H9 (cell line): ENCODE measurements at regions not wholly inside any gene's neighbourhood (a gene's known extent, or its start where the extent isn't known, plus 50 kb on each side); places are given as distances from the start of the nearest gene placed in this dataset.
"Not testable (repeated sequence)": the region's sequence is repeated elsewhere in the genome, so short reads cannot be mapped to it uniquely, and the experiment has no call there.

Source experiments
- DNase-seq: peaks from one replicate; pipeline ENCODE4 v3.0.0-alpha.2; 2017
- H2AFZ ChIP-seq: one replicate; pipeline ENCODE4 v1.6.1; 2013; ENCODE audit warnings: mild to moderate bottlenecking, low read length, control low read depth, moderate library complexity
- H2AK5ac ChIP-seq: 2 replicates; pipeline ENCODE4 v1.6.1; 2013; ENCODE audit warnings: low read length, control low read depth, mixed read lengths; ENCODE audit not compliant: insufficient read length
- H2BK120ac ChIP-seq: one replicate; pipeline ENCODE4 v1.6.1; 2013; ENCODE audit warnings: low read depth, mild to moderate bottlenecking, low read length, control low read depth, inconsistent platforms; ENCODE audit not compliant: poor library complexity, severe bottlenecking
- H2BK12ac ChIP-seq: 2 replicates; pipeline ENCODE4 v1.6.1; 2013; ENCODE audit warnings: low read length, control low read depth, mixed read lengths, low read depth; ENCODE audit not compliant: insufficient read length
- H2BK15ac ChIP-seq: 2 replicates; pipeline ENCODE4 v1.6.1; 2013; ENCODE audit warnings: low read depth, low read length, control low read depth
- H2BK20ac ChIP-seq: one replicate; pipeline ENCODE4 v1.6.1; 2013; ENCODE audit warnings: low read depth, mild to moderate bottlenecking, low read length, control low read depth, inconsistent platforms; ENCODE audit not compliant: poor library complexity, severe bottlenecking
- H2BK5ac ChIP-seq: 2 replicates; pipeline ENCODE4 v1.6.1; 2013; ENCODE audit warnings: low read length, control low read depth, mixed read lengths; ENCODE audit not compliant: insufficient read length
- H3K14ac ChIP-seq: 2 replicates; pipeline ENCODE4 v1.6.1; 2013; ENCODE audit warnings: low read length, control low read depth; ENCODE audit not compliant: insufficient read depth
- H3K18ac ChIP-seq: 2 replicates; pipeline ENCODE4 v1.6.1; 2013; ENCODE audit warnings: low read depth, mild to moderate bottlenecking, mixed read lengths, low read length, control low read depth; ENCODE audit not compliant: insufficient read length
- H3K23ac ChIP-seq: 2 replicates; pipeline ENCODE4 v1.6.1; 2013; ENCODE audit warnings: low read length, control low read depth, mixed read lengths, low read depth; ENCODE audit not compliant: insufficient read length
- H3K23me2 ChIP-seq: 2 replicates; pipeline ENCODE4 v1.6.1; 2013; ENCODE audit warnings: low read depth, mild to moderate bottlenecking, mixed read lengths, low read length, control low read depth; ENCODE audit not compliant: insufficient read length, poor library complexity, severe bottlenecking
- H3K27ac ChIP-seq: 2 replicates; pipeline ENCODE4 v1.5.1; 2013; ENCODE audit warnings: low read length, control low read depth, mixed read lengths, low read depth; ENCODE audit not compliant: insufficient read length
- H3K27me3 ChIP-seq: 2 replicates; pipeline ENCODE4 v1.6.1; 2013; ENCODE audit warnings: low read length, control low read depth, inconsistent platforms; ENCODE audit not compliant: insufficient read depth
- H3K4ac ChIP-seq: 2 replicates; pipeline ENCODE4 v1.6.1; 2013; ENCODE audit warnings: low read depth, mild to moderate bottlenecking, control low read depth, inconsistent platforms, low read length, moderate library complexity
- H3K4me1 ChIP-seq: 2 replicates; pipeline ENCODE4 v1.6.1; 2013; ENCODE audit warnings: low read length, control low read depth, inconsistent platforms; ENCODE audit not compliant: insufficient read depth
- H3K4me2 ChIP-seq: 2 replicates; pipeline ENCODE4 v1.6.1; 2013; ENCODE audit warnings: low read length, control low read depth, mixed read lengths; ENCODE audit not compliant: insufficient read length, insufficient read depth
- H3K56ac ChIP-seq: 2 replicates; pipeline ENCODE4 v1.6.1; 2013; ENCODE audit warnings: low read depth, mild to moderate bottlenecking, mixed read lengths, low read length, control low read depth; ENCODE audit not compliant: insufficient read length
- H3K79me1 ChIP-seq: 2 replicates; pipeline ENCODE4 v1.6.1; 2013; ENCODE audit warnings: low read depth, mild to moderate bottlenecking, moderate library complexity, low read length, control low read depth, inconsistent platforms; ENCODE audit not compliant: insufficient read depth, poor library complexity, severe bottlenecking
- H3K79me2 ChIP-seq: 2 replicates; pipeline ENCODE4 v1.6.1; 2013; ENCODE audit warnings: low read length, control low read depth, inconsistent platforms; ENCODE audit not compliant: insufficient read depth
- H3K9ac ChIP-seq: 2 replicates; pipeline ENCODE4 v1.6.1; 2013; ENCODE audit warnings: low read length, control low read depth, mixed read lengths; ENCODE audit not compliant: insufficient read length; ENCODE audit errors: extremely low read depth
- H3K9me3 ChIP-seq: one replicate; pipeline ENCODE4 v1.6.1; 2013; ENCODE audit warnings: low read depth, low read length, inconsistent platforms; ENCODE audit not compliant: control insufficient read depth
- H3T11ph ChIP-seq: one replicate; pipeline ENCODE4 v1.6.1; 2013; ENCODE audit warnings: mild to moderate bottlenecking, low read length, control low read depth, inconsistent platforms
- H4K20me1 ChIP-seq: one replicate; pipeline ENCODE4 v1.6.1; 2013; ENCODE audit not compliant: control insufficient read depth, insufficient read length, insufficient read depth
- H4K5ac ChIP-seq: 2 replicates; pipeline ENCODE4 v1.6.1; 2013; ENCODE audit warnings: low read depth, mild to moderate bottlenecking, mixed read lengths, low read length, control low read depth; ENCODE audit not compliant: insufficient read length
- H4K8ac ChIP-seq: replicated peaks from 2 replicates; pipeline ENCODE4 v1.6.1; 2013; ENCODE audit warnings: low read length, control low read depth, mixed read lengths, low read depth; ENCODE audit not compliant: insufficient read length
- H4K91ac ChIP-seq: 2 replicates; pipeline ENCODE4 v1.6.1; 2013; ENCODE audit warnings: low read depth, mild to moderate bottlenecking, moderate library complexity, mixed read lengths, low read length, control low read depth; ENCODE audit not compliant: insufficient read length
- H3K27ac Mint-ChIP-seq, 3 experiments: 2 replicates in 2 of 3; 3 replicates in 1 of 3; pipeline ENCODE4 v1.8.0; 2020 to 2021; ENCODE audit warnings: mixed read lengths in 3 of 3, mild to moderate bottlenecking in 1 of 3, moderate library complexity in 1 of 3
- H3K27me3 Mint-ChIP-seq: 2 replicates; pipeline ENCODE4 v1.8.0; 2021; ENCODE audit warnings: low read depth, mild to moderate bottlenecking, moderate library complexity, mixed read lengths
- H3K36me3 Mint-ChIP-seq, 3 experiments: 2 replicates in 2 of 3; 3 replicates in 1 of 3; pipeline ENCODE4 v1.8.0; 2020 to 2021; ENCODE audit warnings: low read depth in 3 of 3, mixed read lengths in 3 of 3; ENCODE audit not compliant: insufficient read depth in 1 of 3
- H3K4me1 Mint-ChIP-seq, 2 experiments: 2 replicates each; pipeline ENCODE4 v1.8.0; 2020; ENCODE audit warnings: mixed read lengths in 2 of 2
- H3K4me3 Mint-ChIP-seq, 2 experiments: 2 replicates in 1 of 2; 3 replicates in 1 of 2; pipeline ENCODE4 v1.8.0; 2020 to 2021; ENCODE audit warnings: mild to moderate bottlenecking in 2 of 2, mixed read lengths in 2 of 2, moderate library complexity in 1 of 2
- H3K9me3 Mint-ChIP-seq, 2 experiments: 2 replicates in 1 of 2; 3 replicates in 1 of 2; pipeline ENCODE4 v1.8.0; 2020; ENCODE audit warnings: mild to moderate bottlenecking in 2 of 2, mixed read lengths in 2 of 2, moderate library complexity in 1 of 2
- whole genome bisulfite sequencing: extraction: QIAGEN DNeasy Blood & Tissue Kit; methylation state at CpG from one replicate; pipeline ENCODE4 v1.1.7; 2013; ENCODE audit warnings: missing lambda C conversion rate, low lambda C conversion rate, mixed read lengths; ENCODE audit not compliant: insufficient read length; ENCODE audit errors: extremely low coverage; 5-methylcytosine and 5-hydroxymethylcytosine counted together
- TF ChIP-seq, protein P1 (sequence below): fragments of 200-600 bp; sonication (generic); conservative IDR thresholded peaks from 3 replicates; pipeline ENCODE4 v1.8.0; 2021; ENCODE audit warnings: antibody characterized with exemption, mild to moderate bottlenecking

DNA sequence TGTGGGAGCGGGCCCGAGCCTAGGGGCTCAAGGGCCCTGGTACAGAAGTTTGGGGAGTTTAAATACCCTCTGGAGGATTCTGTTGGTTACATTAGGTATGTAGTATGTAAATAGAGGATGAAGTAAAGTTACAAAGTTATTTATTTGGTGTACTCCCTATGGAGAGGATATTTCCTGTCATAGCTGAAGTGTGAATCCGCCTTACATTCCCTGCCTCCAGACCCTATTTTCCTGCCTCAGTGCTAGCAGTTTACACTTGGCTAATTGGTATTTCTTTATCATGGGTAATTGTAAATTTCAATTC is 60.6 kb upstream of the KLF14 start:
- no peak overlapping the region for H2BK15ac ChIP-seq
- H3K79me2 ChIP-seq: no peaks in the 10 kb centered on the region
- no peaks in the 10 kb centered on the region for H3K4me1 ChIP-seq
- H3K9ac ChIP-seq: no peak overlapping the region
- H3K27me3 ChIP-seq: no peaks in the 10 kb centered on the region
- H3K36me3 Mint-ChIP-seq: no peaks in the 10 kb centered on the region; a peak in 1 of 7 replicates
- no peak overlapping the region for H4K5ac ChIP-seq
- H3K23me2 ChIP-seq: no peaks in the 10 kb centered on the region
- H2BK20ac ChIP-seq: no peak overlapping the region
- no peaks in the 10 kb centered on the region for H3K9me3 ChIP-seq
- H3K23ac ChIP-seq: no peak overlapping the region
- no peak overlapping the region for H2BK120ac ChIP-seq
- DNase-seq: no peak
- no peak overlapping the region for H3T11ph ChIP-seq
- no peak overlapping the region for H3K4ac ChIP-seq
- no peak overlapping the region for H3K27ac ChIP-seq
- no peak overlapping the region for H4K91ac ChIP-seq
- no peak overlapping the region for H4K8ac ChIP-seq
- no peak overlapping the region for H3K56ac ChIP-seq
- H2BK5ac ChIP-seq: no peak overlapping the region
- H3K27me3 Mint-ChIP-seq: peaks cover 2% of the 10 kb centered on the region
- H4K20me1 ChIP-seq: no peaks in the 10 kb centered on the region
- H3K4me3 Mint-ChIP-seq: no peak overlapping the region
- no peak overlapping the region for H2BK12ac ChIP-seq
- H3K14ac ChIP-seq: no peak overlapping the region
- no CpG with 5 or more reads among the region's 3 CpGs for WGBS
- H3K79me1 ChIP-seq: no peaks in the 10 kb centered on the region
- peaks cover 8 to 9% of the 10 kb centered on the region in 2 experiments; a peak in 3 of 4 replicates for H3K4me1 Mint-ChIP-seq
- H3K9me3 Mint-ChIP-seq: no peaks in the 10 kb centered on the region; a peak in 1 of 5 replicates
- no peak overlapping the region for H3K18ac ChIP-seq
- H3K4me2 ChIP-seq: no peak overlapping the region
- no peak overlapping the region for H2AFZ ChIP-seq
- H3K27ac Mint-ChIP-seq: no peak overlapping the region
- TF ChIP-seq, protein P1, sequence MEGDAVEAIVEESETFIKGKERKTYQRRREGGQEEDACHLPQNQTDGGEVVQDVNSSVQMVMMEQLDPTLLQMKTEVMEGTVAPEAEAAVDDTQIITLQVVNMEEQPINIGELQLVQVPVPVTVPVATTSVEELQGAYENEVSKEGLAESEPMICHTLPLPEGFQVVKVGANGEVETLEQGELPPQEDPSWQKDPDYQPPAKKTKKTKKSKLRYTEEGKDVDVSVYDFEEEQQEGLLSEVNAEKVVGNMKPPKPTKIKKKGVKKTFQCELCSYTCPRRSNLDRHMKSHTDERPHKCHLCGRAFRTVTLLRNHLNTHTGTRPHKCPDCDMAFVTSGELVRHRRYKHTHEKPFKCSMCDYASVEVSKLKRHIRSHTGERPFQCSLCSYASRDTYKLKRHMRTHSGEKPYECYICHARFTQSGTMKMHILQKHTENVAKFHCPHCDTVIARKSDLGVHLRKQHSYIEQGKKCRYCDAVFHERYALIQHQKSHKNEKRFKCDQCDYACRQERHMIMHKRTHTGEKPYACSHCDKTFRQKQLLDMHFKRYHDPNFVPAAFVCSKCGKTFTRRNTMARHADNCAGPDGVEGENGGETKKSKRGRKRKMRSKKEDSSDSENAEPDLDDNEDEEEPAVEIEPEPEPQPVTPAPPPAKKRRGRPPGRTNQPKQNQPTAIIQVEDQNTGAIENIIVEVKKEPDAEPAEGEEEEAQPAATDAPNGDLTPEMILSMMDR: no peak
- no peak overlapping the region for H2AK5ac ChIP-seq

DNA sequence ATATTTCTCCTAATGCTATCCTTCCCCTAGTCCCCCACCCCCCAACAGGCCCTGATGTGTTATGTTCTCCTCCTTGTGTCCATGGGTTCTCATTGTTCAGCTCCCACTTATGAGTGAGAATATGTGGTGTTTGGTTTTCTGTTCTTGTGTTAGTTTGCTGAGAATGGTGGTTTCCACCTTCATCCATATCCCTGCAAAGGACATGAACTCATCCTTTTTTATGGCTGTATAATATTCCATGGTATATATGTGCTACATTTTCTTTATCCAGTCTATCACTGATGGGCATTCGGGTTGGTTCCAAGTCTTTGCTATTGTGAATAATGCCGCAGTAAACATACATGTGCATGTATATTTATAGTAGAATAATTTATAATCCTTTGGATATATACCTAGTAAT is 62.4 kb upstream of the KLF14 start:
- not testable (repeated sequence) for H3K27ac Mint-ChIP-seq, H4K8ac ChIP-seq, H2BK15ac ChIP-seq, H2BK20ac ChIP-seq, H3K27ac ChIP-seq, H3K36me3 Mint-ChIP-seq, H3K27me3 ChIP-seq, H3K23ac ChIP-seq, H3K4me1 ChIP-seq, H3K4me2 ChIP-seq, H3K4ac ChIP-seq, H4K20me1 ChIP-seq, H2BK120ac ChIP-seq, H2BK5ac ChIP-seq, H3K23me2 ChIP-seq, H3K9me3 Mint-ChIP-seq, H3K56ac ChIP-seq, H3K14ac ChIP-seq, H2AK5ac ChIP-seq, H3T11ph ChIP-seq, H3K79me1 ChIP-seq, H2BK12ac ChIP-seq, H2AFZ ChIP-seq, H4K5ac ChIP-seq, H3K27me3 Mint-ChIP-seq, H3K9ac ChIP-seq, H3K79me2 ChIP-seq, H3K9me3 ChIP-seq, H3K18ac ChIP-seq, DNase-seq, H3K4me3 Mint-ChIP-seq, H4K91ac ChIP-seq, H3K4me1 Mint-ChIP-seq
- no CpG with 5 or more reads among the region's 2 CpGs for WGBS
